ENCODE measurements at regions not wholly inside any gene's neighbourhood (a gene's known extent, or its start where the extent isn't known, plus 50 kb on each side); places are given as distances from the start of the nearest gene placed in this dataset.

DNA sequence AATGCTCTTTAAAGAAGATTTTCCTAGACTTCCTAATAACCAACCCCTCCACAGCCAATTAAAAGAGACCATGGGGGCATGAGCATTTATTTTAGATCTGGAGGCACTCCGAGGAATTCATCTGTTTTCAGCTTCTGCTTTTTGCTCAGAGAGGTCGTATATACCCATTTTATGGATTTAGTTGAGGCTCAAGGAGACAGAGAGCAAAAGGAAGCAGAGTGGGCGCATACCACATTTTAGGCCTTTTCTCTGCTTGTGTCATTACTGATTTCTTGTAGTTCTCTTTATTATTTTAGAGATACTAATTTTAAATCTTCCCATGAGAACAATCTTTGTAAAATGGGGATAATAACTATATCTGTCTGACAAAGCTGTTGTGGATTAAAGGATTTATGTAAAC is 129.6 kb upstream of the IFNGR1 start:
- ChIA-PET RAD21 (ENCODE audit: low non-redundant PET in 1 of 2, low total read pairs in 2 of 2, uncharacterized antibody in 2 of 2, unreplicated experiment in 2 of 2) (no interaction called here), POLR2A (no interaction called here), CTCF (no interaction called here)
- H3K4me2 ChIP-seq (ENCODE audit: low read length), result no peak overlapping the region
- ATAC-seq (no peak), DNase-seq (ENCODE audit: low read depth, low spot score) (no peak)
- H3K9ac ChIP-seq (ENCODE audit: low read length), result no peak overlapping the region
- H3K4me3 ChIP-seq (replicated peaks in 1 of 2; ENCODE audit: low read depth in 1 of 2, low read length in 2 of 2), result no peak overlapping the region
- no peaks in the 10 kb centered on the region for H3K36me3 ChIP-seq (ENCODE audit: control insufficient read depth in 1 of 2, insufficient read depth in 2 of 2, low read length in 2 of 2)
- no peaks in the 10 kb centered on the region for H3K79me2 ChIP-seq (ENCODE audit: insufficient read depth, low read length)
- H4K20me1 ChIP-seq (ENCODE audit: insufficient read depth), result no peaks in the 10 kb centered on the region
- H3K4me1 ChIP-seq (ENCODE audit: control insufficient read depth in 1 of 2, insufficient read depth in 2 of 2, low read length in 2 of 2), result no peaks in the 10 kb centered on the region
- H2AFZ ChIP-seq (ENCODE audit: low read depth, low read length, poor library complexity, severe bottlenecking), result no peak overlapping the region
- H3K9me2 ChIP-seq (ENCODE audit: insufficient read depth), result no peaks in the 10 kb centered on the region
- H3K9me3 ChIP-seq (ENCODE audit: control insufficient read depth in 1 of 2, insufficient read depth in 1 of 2, low read depth in 1 of 2, low read length in 2 of 2), result no peaks in the 10 kb centered on the region
- H3K27ac ChIP-seq (ENCODE audit: low read depth, low read length), result no peak overlapping the region
- no TSS peak for BruUV-seq (replicated peaks)
- no peaks in the 10 kb centered on the region for H3K27me3 ChIP-seq (ENCODE audit: insufficient read depth, low read length)
- intact Hi-C loops (cut with micrococcal nuclease), result no loop called here
- TF ChIP-seq, protein P1, sequence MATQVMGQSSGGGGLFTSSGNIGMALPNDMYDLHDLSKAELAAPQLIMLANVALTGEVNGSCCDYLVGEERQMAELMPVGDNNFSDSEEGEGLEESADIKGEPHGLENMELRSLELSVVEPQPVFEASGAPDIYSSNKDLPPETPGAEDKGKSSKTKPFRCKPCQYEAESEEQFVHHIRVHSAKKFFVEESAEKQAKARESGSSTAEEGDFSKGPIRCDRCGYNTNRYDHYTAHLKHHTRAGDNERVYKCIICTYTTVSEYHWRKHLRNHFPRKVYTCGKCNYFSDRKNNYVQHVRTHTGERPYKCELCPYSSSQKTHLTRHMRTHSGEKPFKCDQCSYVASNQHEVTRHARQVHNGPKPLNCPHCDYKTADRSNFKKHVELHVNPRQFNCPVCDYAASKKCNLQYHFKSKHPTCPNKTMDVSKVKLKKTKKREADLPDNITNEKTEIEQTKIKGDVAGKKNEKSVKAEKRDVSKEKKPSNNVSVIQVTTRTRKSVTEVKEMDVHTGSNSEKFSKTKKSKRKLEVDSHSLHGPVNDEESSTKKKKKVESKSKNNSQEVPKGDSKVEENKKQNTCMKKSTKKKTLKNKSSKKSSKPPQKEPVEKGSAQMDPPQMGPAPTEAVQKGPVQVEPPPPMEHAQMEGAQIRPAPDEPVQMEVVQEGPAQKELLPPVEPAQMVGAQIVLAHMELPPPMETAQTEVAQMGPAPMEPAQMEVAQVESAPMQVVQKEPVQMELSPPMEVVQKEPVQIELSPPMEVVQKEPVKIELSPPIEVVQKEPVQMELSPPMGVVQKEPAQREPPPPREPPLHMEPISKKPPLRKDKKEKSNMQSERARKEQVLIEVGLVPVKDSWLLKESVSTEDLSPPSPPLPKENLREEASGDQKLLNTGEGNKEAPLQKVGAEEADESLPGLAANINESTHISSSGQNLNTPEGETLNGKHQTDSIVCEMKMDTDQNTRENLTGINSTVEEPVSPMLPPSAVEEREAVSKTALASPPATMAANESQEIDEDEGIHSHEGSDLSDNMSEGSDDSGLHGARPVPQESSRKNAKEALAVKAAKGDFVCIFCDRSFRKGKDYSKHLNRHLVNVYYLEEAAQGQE (IDR thresholded peaks at IDR 0.05; ENCODE audit: low read depth), result no peak
- TF ChIP-seq, protein P2, sequence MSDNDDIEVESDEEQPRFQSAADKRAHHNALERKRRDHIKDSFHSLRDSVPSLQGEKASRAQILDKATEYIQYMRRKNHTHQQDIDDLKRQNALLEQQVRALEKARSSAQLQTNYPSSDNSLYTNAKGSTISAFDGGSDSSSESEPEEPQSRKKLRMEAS (IDR thresholded peaks at IDR 0.05), result no peak
- no peak for TF ChIP-seq POLR2AphosphoS5 (IDR thresholded peaks at IDR 0.05; ENCODE audit: low read depth, low read length)
- no peak for TF ChIP-seq POLR2A (IDR thresholded peaks at IDR 0.05; ENCODE audit: borderline replicate concordance, extremely low read depth, insufficient read depth, insufficient read length)
- TF ChIP-seq RAD21 (IDR thresholded peaks at IDR 0.05; ENCODE audit: low read depth), result no peak
- TF ChIP-seq JUND (IDR thresholded peaks at IDR 0.05), result no peak
- TF ChIP-seq YY1 (IDR thresholded peaks at IDR 0.05; ENCODE audit: extremely low read depth, insufficient replicate concordance, low read depth, low read length), result no peak
- TF ChIP-seq, protein P3, sequence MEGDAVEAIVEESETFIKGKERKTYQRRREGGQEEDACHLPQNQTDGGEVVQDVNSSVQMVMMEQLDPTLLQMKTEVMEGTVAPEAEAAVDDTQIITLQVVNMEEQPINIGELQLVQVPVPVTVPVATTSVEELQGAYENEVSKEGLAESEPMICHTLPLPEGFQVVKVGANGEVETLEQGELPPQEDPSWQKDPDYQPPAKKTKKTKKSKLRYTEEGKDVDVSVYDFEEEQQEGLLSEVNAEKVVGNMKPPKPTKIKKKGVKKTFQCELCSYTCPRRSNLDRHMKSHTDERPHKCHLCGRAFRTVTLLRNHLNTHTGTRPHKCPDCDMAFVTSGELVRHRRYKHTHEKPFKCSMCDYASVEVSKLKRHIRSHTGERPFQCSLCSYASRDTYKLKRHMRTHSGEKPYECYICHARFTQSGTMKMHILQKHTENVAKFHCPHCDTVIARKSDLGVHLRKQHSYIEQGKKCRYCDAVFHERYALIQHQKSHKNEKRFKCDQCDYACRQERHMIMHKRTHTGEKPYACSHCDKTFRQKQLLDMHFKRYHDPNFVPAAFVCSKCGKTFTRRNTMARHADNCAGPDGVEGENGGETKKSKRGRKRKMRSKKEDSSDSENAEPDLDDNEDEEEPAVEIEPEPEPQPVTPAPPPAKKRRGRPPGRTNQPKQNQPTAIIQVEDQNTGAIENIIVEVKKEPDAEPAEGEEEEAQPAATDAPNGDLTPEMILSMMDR (IDR thresholded peaks at IDR 0.05 in 2 of 3, conservative IDR thresholded peaks at IDR 0.05 in 1 of 3; ENCODE audit: borderline replicate concordance in 1 of 3, insufficient read depth in 1 of 3, low read depth in 2 of 3, low read length in 2 of 3), result no peak
- TF ChIP-seq FOSL1 (IDR thresholded peaks at IDR 0.05; ENCODE audit: low read depth), result no peak
- TF ChIP-seq CEBPB (IDR thresholded peaks at IDR 0.05; ENCODE audit: low read depth), result no peak
- TF ChIP-seq, protein P4, sequence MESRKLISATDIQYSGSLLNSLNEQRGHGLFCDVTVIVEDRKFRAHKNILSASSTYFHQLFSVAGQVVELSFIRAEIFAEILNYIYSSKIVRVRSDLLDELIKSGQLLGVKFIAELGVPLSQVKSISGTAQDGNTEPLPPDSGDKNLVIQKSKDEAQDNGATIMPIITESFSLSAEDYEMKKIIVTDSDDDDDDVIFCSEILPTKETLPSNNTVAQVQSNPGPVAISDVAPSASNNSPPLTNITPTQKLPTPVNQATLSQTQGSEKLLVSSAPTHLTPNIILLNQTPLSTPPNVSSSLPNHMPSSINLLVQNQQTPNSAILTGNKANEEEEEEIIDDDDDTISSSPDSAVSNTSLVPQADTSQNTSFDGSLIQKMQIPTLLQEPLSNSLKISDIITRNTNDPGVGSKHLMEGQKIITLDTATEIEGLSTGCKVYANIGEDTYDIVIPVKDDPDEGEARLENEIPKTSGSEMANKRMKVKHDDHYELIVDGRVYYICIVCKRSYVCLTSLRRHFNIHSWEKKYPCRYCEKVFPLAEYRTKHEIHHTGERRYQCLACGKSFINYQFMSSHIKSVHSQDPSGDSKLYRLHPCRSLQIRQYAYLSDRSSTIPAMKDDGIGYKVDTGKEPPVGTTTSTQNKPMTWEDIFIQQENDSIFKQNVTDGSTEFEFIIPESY (IDR thresholded peaks at IDR 0.05; ENCODE audit: extremely low read depth, insufficient replicate concordance, low read length), result no peak
- TF ChIP-seq SRF (IDR thresholded peaks at IDR 0.05; ENCODE audit: low read depth), result no peak
- TF ChIP-seq EZH2 (IDR thresholded peaks at IDR 0.05), result no peak
